ENCODE measurements at regions not wholly inside any gene's neighbourhood (a gene's known extent, or its start where the extent isn't known, plus 50 kb on each side); places are given as distances from the start of the nearest gene placed in this dataset.

GRCh38 chr12:59075141-59075540 lies 154.8 kb upstream of the LRIG3 start:
- TF ChIP-seq CTCF (IDR thresholded peaks at IDR 0.05; ENCODE audit: low read length) (no peak), EZH2 (optimal IDR thresholded peaks at IDR 0.05; ENCODE audit: low read depth, low read length) (no peak)

All from MM.1S (cell line).